ENCODE measurements at regions not wholly inside any gene's neighbourhood (a gene's known extent, or its start where the extent isn't known, plus 50 kb on each side); places are given as distances from the start of the nearest gene placed in this dataset.
A peak's percentile ranks its signal among the peaks of the same experiment; 100 is the strongest.

DNA sequence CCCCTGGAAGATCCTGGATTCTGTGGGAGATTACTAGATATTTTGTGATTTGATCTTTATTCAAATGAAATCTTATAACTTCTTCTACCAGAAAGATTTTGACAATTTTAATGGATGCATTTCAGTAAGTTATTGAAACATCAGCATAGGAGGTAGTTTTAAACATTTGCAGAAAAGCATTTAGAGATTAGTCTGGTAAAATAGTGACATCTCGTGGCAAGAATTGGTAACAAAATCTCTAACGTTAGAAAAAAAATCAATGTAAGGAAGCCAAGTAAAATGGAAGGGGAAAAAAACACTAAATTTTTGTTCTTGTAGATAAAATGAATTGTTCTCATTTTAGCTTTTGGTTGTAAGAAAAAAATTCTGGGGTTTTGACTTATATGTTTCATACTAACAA lies 73.3 kb downstream of the TASL start:
- TF ChIP-seq, protein P1, sequence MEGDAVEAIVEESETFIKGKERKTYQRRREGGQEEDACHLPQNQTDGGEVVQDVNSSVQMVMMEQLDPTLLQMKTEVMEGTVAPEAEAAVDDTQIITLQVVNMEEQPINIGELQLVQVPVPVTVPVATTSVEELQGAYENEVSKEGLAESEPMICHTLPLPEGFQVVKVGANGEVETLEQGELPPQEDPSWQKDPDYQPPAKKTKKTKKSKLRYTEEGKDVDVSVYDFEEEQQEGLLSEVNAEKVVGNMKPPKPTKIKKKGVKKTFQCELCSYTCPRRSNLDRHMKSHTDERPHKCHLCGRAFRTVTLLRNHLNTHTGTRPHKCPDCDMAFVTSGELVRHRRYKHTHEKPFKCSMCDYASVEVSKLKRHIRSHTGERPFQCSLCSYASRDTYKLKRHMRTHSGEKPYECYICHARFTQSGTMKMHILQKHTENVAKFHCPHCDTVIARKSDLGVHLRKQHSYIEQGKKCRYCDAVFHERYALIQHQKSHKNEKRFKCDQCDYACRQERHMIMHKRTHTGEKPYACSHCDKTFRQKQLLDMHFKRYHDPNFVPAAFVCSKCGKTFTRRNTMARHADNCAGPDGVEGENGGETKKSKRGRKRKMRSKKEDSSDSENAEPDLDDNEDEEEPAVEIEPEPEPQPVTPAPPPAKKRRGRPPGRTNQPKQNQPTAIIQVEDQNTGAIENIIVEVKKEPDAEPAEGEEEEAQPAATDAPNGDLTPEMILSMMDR (conservative IDR thresholded peaks at IDR 0.05; ENCODE audit: low read length), result peak; percentile 75
- TF ChIP-seq EZH2phosphoT487 (IDR thresholded peaks at IDR 0.05; ENCODE audit: borderline replicate concordance, low read depth, low read length), result no peak
- H3K9me2 ChIP-seq (ENCODE audit: insufficient read depth, low read length), result no peaks in the 10 kb centered on the region
- ChIA-PET CTCF (ENCODE audit: unreplicated experiment) (no interaction called here), POLR2A (no interaction called here)
- no peak overlapping the region for H3K4me2 ChIP-seq (ENCODE audit: low read length)
- no peak overlapping the region for H2AFZ ChIP-seq (ENCODE audit: low read length)
- H4K20me1 ChIP-seq (ENCODE audit: insufficient read depth, low read length), result no peaks in the 10 kb centered on the region
- BruUV-seq (replicated peaks), result no TSS peak
- DNase-seq (ENCODE audit: low spot score), result peak; percentile 14
- H3K36me3 ChIP-seq (ENCODE audit: insufficient read depth, low read length), result no peaks in the 10 kb centered on the region
- H3K27ac ChIP-seq (ENCODE audit: low read depth, low read length, poor library complexity, severe bottlenecking), result no peak overlapping the region
- no peaks in the 10 kb centered on the region for H3K4me1 ChIP-seq (ENCODE audit: insufficient read depth, low read length, poor library complexity, severe bottlenecking)
- no peaks in the 10 kb centered on the region for H3K9me3 ChIP-seq (ENCODE audit: low read length)
- H3K79me2 ChIP-seq (ENCODE audit: insufficient read depth, low read depth, low read length), result no peaks in the 10 kb centered on the region
- intact Hi-C loops (cut with micrococcal nuclease; ENCODE audit: unreplicated experiment), result loop anchor here (5.0 kb wide), 1 partner anchor 362 kb away; no protein-coding TSS in a partner anchor
- no peak overlapping the region for H3K4me3 ChIP-seq (ENCODE audit: low read depth, low read length, poor library complexity, severe bottlenecking)

DNA sequence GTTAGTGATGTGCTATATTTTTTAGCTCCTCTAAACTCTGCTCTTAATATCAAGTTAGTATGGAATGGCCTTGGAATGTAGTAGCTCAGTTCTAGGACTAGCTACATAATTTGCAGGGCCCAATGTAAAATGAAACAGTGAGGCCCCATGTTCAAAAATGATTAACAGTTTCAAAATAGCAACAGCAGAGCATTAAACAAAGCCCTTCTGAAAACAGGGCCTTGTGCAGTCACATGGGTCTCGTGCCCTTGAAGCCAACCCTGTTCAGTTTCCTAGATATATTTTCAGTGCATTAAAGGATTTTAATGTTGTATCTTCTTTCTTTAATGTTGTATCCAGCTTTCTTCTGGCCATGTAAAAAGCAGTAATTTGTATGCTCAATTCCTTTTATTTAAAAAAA lies 82.1 kb downstream of the TASL start:
- POLR2A ChIA-PET, result no interaction called here
- Histone ChIP-seq H2AFZ (ENCODE audit: low read length) (no peak overlapping the region), H3K36me3 (ENCODE audit: insufficient read depth, low read length) (no peaks in the 10 kb centered on the region), H3K4me3 (ENCODE audit: low read depth, low read length, poor library complexity, severe bottlenecking) (no peak overlapping the region), H3K4me2 (ENCODE audit: low read length) (no peak overlapping the region), H3K27ac (ENCODE audit: low read depth, low read length, poor library complexity, severe bottlenecking) (no peak overlapping the region), H3K9me2 (ENCODE audit: insufficient read depth, low read length) (no peaks in the 10 kb centered on the region), H4K20me1 (ENCODE audit: insufficient read depth, low read length) (no peaks in the 10 kb centered on the region), H3K4me1 (ENCODE audit: insufficient read depth, low read length, poor library complexity, severe bottlenecking) (no peaks in the 10 kb centered on the region), H3K79me2 (ENCODE audit: insufficient read depth, low read depth, low read length) (no peaks in the 10 kb centered on the region), H3K9me3 (ENCODE audit: low read length) (no peaks in the 10 kb centered on the region)
- CTCF ChIA-PET (ENCODE audit: unreplicated experiment), result no interaction called here
- BruUV-seq (replicated peaks), result no TSS peak
- intact Hi-C loops (cut with micrococcal nuclease; ENCODE audit: unreplicated experiment), result no loop called here
- TF ChIP-seq, protein P1 (conservative IDR thresholded peaks at IDR 0.05; ENCODE audit: low read length), result no peak
- no peak for TF ChIP-seq EZH2phosphoT487 (IDR thresholded peaks at IDR 0.05; ENCODE audit: borderline replicate concordance, low read depth, low read length)
- DNase-seq (ENCODE audit: low spot score), result no peak

DNA sequence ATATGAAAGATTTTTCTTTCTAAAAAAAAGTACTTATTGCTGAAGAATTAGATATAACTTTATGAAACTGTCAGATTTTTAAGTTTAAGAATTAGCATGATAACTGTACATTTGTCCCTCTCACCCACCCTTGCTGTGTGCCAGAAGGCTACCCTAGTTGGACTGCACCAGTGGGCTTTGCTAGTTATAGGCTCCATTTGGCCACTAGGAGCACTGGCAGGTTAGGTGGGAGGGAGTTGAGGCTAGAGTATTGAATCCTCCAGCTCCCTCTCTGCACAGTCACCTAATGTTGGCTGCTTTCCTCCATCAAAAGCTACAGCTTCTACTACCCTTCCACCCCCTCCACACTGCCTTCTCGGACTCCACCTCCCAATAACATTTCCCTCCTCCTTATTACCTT lies 84.2 kb downstream of the TASL start:
- POLR2A ChIA-PET, result no interaction called here
- BruUV-seq (replicated peaks), result no TSS peak
- Histone ChIP-seq H4K20me1 (ENCODE audit: insufficient read depth, low read length) (no peaks in the 10 kb centered on the region), H2AFZ (ENCODE audit: low read length) (no peak overlapping the region), H3K36me3 (ENCODE audit: insufficient read depth, low read length) (no peaks in the 10 kb centered on the region), H3K4me1 (ENCODE audit: insufficient read depth, low read length, poor library complexity, severe bottlenecking) (no peaks in the 10 kb centered on the region), H3K79me2 (ENCODE audit: insufficient read depth, low read depth, low read length) (no peaks in the 10 kb centered on the region), H3K27ac (ENCODE audit: low read depth, low read length, poor library complexity, severe bottlenecking) (no peak overlapping the region), H3K9me2 (ENCODE audit: insufficient read depth, low read length) (no peaks in the 10 kb centered on the region), H3K9me3 (ENCODE audit: low read length) (no peaks in the 10 kb centered on the region), H3K4me2 (ENCODE audit: low read length) (no peak overlapping the region), H3K4me3 (ENCODE audit: low read depth, low read length, poor library complexity, severe bottlenecking) (no peak overlapping the region)
- TF ChIP-seq, protein P1 (conservative IDR thresholded peaks at IDR 0.05; ENCODE audit: low read length), result no peak
- DNase-seq (ENCODE audit: low spot score), result no peak
- intact Hi-C loops (cut with micrococcal nuclease; ENCODE audit: unreplicated experiment), result no loop called here
- CTCF ChIA-PET (ENCODE audit: unreplicated experiment), result no interaction called here
